PC-9 (cell line): ENCODE measurements at regions not wholly inside any gene's neighbourhood (a gene's known extent, or its start where the extent isn't known, plus 50 kb on each side); places are given as distances from the start of the nearest gene placed in this dataset.

ENCODE experiments used
- BruUV-seq: library from RNA; stranded (reverse); fragments of 400-500 nt; replicated peaks from 2 replicates; lab custom pipeline; 2021; lab: Mats Ljungman, UMichigan
- CTCF ChIA-PET: fragments of 300-600 bp; sonication (Branson Sonifier 250); formaldehyde crosslinking; loops from one replicate; lab custom pipeline; 2022; ENCODE audit warnings: antibody characterized with exemption; lab: Charles Lee
- POLR2A ChIA-PET: fragments of 300-600 bp; sonication (Branson Sonifier 250); formaldehyde crosslinking; loops from one replicate; lab custom pipeline; 2022; ENCODE audit warnings: antibody characterized with exemption; ENCODE audit not compliant: unreplicated experiment; lab: Charles Lee
- DNase-seq, 2 experiments: peaks; one replicate each; pipeline versions ENCODE4 v3.0.0 to v3.0.0-alpha.2; 2015 to 2022; ENCODE audit warnings: mixed read lengths in 1 of 2
- H2AFZ ChIP-seq: fragments of 200-600 bp; sonication (generic); 2 replicates; pipeline ENCODE4 v1.8.1; 2017; ENCODE audit warnings: antibody characterized with exemption
- H3F3A ChIP-seq: fragments of 200-600 bp; sonication (generic); 2 replicates; pipeline ENCODE4 v1.8.1; 2017; ENCODE audit warnings: antibody characterized with exemption, mild to moderate bottlenecking, low read depth; ENCODE audit not compliant: insufficient read depth
- H3K27ac ChIP-seq: fragments of 200-600 bp; sonication (generic); 2 replicates; pipeline ENCODE4 v1.6.1; 2016; ENCODE audit warnings: mixed run types
- H3K27me3 ChIP-seq: fragments of 200-600 bp; sonication (generic); 2 replicates; pipeline ENCODE4 v1.6.1; 2016; ENCODE audit warnings: low read depth, mixed run types; ENCODE audit not compliant: insufficient read depth
- H3K36me3 ChIP-seq: fragments of 200-600 bp; sonication (generic); 2 replicates; pipeline ENCODE4 v1.6.1; 2016; ENCODE audit warnings: low read depth, mixed run types
- H3K4me1 ChIP-seq: fragments of 200-600 bp; sonication (generic); replicated peaks from 2 replicates; pipeline ENCODE4 v1.6.1; 2016; ENCODE audit warnings: mixed run types; ENCODE audit not compliant: insufficient read depth
- H3K4me2 ChIP-seq: fragments of 200-600 bp; sonication (generic); 2 replicates; pipeline ENCODE4 v1.6.1; 2017; ENCODE audit warnings: mixed run types
- H3K4me3 ChIP-seq: fragments of 200-600 bp; sonication (generic); 2 replicates; pipeline ENCODE4 v1.6.1; 2016; ENCODE audit warnings: mixed run types
- H3K79me2 ChIP-seq: fragments of 200-600 bp; sonication (generic); 2 replicates; pipeline ENCODE4 v1.6.1; 2017; ENCODE audit warnings: low read depth, mixed run types
- H3K9me2 ChIP-seq: fragments of 200-600 bp; sonication (generic); 2 replicates; pipeline ENCODE4 v1.8.1; 2017; ENCODE audit warnings: mild to moderate bottlenecking; ENCODE audit not compliant: insufficient read depth
- H3K9me3 ChIP-seq: fragments of 200-600 bp; sonication (generic); 2 replicates; pipeline ENCODE4 v1.8.1; 2016; ENCODE audit warnings: low read depth; ENCODE audit not compliant: insufficient read depth
- H4K20me1 ChIP-seq: fragments of 200-600 bp; sonication (generic); 2 replicates; pipeline ENCODE4 v1.8.1; 2017; ENCODE audit not compliant: insufficient read depth
- EZH2 ChIP-seq: fragments of 200-600 bp; sonication (generic); IDR thresholded peaks from 2 replicates; pipeline ENCODE4 v1.8.0; 2017; ENCODE audit warnings: antibody characterized with exemption, low read depth
- intact Hi-C: fragments of 100-400 bp; cut with micrococcal nuclease; formaldehyde crosslinking; loops from one replicate; pipeline ENCODE4 v1.10.0; 2022; ENCODE audit not compliant: unreplicated experiment
- TF ChIP-seq, protein P1 (sequence below): fragments of 200-600 bp; sonication (generic); conservative IDR thresholded peaks from 2 replicates; pipeline ENCODE4 v1.6.1; 2017; ENCODE audit warnings: mixed run types, antibody characterized with exemption, mild to moderate bottlenecking, moderate library complexity

DNA sequence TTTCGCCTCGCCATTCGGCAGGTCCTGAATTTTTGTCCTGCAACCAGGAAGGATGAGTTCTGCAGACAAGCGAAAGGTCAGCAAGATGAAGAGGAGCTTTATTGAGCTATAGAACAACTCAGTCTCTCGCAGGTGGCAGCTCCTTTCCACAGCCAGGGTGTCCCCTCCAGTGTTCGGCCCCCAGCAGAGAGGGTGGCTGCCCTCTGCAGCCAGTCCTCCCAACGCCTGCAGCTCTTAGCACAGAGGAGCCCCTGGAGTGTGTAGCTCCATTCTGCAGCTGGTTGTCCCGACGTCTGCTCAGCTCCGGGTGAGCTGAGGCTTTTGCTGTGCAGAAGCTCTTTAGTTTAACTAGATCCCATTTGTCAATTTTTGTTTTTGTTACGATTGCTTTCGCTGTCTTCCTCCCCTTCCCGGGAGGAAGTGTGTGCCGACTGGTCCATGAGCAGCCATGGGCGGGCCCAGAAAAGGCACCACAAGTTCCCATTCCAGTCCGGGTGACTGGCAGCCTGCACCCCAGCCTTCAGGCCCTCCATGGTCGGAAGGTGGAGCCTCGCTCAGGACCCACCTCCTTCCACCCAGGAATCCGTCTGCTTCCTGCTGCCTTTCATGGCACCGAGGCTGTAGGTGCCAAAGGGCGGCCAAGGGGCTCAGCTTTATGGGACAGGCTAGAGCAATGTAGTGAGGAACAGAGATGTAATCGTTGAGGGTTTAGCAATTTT is 497.8 kb upstream of the CNTN4 start:
- H3K4me1 ChIP-seq, result no peaks in the 10 kb centered on the region
- H3F3A ChIP-seq, result no peaks in the 10 kb centered on the region
- no peaks in the 10 kb centered on the region for H3K79me2 ChIP-seq
- DNase-seq, result no peak
- H3K4me2 ChIP-seq, result no peak overlapping the region
- CTCF ChIA-PET, result no interaction called here
- no peak overlapping the region for H3K4me3 ChIP-seq
- H3K27me3 ChIP-seq, result no peaks in the 10 kb centered on the region
- no peaks in the 10 kb centered on the region for H4K20me1 ChIP-seq
- no TSS peak for BruUV-seq
- TF ChIP-seq, protein P1, sequence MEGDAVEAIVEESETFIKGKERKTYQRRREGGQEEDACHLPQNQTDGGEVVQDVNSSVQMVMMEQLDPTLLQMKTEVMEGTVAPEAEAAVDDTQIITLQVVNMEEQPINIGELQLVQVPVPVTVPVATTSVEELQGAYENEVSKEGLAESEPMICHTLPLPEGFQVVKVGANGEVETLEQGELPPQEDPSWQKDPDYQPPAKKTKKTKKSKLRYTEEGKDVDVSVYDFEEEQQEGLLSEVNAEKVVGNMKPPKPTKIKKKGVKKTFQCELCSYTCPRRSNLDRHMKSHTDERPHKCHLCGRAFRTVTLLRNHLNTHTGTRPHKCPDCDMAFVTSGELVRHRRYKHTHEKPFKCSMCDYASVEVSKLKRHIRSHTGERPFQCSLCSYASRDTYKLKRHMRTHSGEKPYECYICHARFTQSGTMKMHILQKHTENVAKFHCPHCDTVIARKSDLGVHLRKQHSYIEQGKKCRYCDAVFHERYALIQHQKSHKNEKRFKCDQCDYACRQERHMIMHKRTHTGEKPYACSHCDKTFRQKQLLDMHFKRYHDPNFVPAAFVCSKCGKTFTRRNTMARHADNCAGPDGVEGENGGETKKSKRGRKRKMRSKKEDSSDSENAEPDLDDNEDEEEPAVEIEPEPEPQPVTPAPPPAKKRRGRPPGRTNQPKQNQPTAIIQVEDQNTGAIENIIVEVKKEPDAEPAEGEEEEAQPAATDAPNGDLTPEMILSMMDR, result no peak
- TF ChIP-seq EZH2, result no peak
- no peaks in the 10 kb centered on the region for H3K9me3 ChIP-seq
- H3K27ac ChIP-seq, result no peak overlapping the region
- intact Hi-C loops, result no loop called here
- no peaks in the 10 kb centered on the region for H3K9me2 ChIP-seq
- no peaks in the 10 kb centered on the region for H3K36me3 ChIP-seq
- POLR2A ChIA-PET, result no interaction called here
- no peak overlapping the region for H2AFZ ChIP-seq

DNA sequence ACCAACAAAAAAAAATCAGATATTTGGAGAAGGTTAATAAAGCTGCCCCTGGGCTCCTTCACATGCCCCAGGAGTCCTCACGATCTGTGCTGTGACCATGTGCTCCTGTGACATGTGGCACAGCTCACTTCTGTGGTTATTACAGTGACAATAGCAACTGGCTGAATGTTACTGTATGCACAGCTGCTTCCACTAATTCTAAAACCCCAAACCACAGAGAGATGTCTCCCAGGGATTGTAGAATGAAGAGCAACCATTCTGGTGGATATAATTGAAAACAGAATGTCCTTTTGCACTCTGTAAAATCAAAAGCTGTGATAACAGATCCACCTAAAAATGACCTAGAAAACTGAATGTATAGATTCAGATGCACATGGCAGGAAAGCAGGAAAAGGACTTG is 489.2 kb upstream of the CNTN4 start:
- H3K4me1 ChIP-seq, result no peaks in the 10 kb centered on the region
- H3K79me2 ChIP-seq, result no peaks in the 10 kb centered on the region
- intact Hi-C loops, result no loop called here
- no peak overlapping the region for H2AFZ ChIP-seq
- no peaks in the 10 kb centered on the region for H3F3A ChIP-seq
- CTCF ChIA-PET, result no interaction called here
- H3K36me3 ChIP-seq, result no peaks in the 10 kb centered on the region
- H3K27ac ChIP-seq, result no peak overlapping the region
- POLR2A ChIA-PET, result no interaction called here
- H3K4me2 ChIP-seq, result no peak overlapping the region
- no peaks in the 10 kb centered on the region for H4K20me1 ChIP-seq
- H3K27me3 ChIP-seq, result no peaks in the 10 kb centered on the region
- BruUV-seq, result no TSS peak
- DNase-seq, result no peak
- H3K9me2 ChIP-seq, result no peaks in the 10 kb centered on the region
- H3K4me3 ChIP-seq, result no peak overlapping the region
- H3K9me3 ChIP-seq, result no peaks in the 10 kb centered on the region
- no peak for TF ChIP-seq EZH2
- TF ChIP-seq, protein P1, result no peak

DNA sequence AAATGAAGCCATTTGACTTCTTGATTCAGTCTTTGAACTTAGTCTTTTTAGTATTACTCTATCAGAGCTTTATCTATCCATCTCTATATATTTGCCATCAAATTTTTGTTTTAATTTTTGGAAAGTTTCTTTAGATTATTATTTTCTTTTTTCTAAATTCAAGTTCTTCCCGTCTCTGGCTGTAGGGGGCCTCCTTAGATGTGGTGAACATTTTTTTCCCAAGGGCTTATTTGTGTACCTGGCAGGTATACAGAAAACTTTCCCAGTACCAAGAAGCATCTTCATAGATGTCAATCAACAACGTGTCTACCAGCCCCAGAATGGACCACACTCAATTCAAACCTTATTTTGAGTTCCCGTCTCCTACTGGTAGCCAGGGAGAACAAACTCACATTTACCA is 486.8 kb upstream of the CNTN4 start:
- Histone ChIP-seq H3K4me2 (no peak overlapping the region), H3K79me2 (no peaks in the 10 kb centered on the region), H3K27me3 (no peaks in the 10 kb centered on the region), H3K9me2 (no peaks in the 10 kb centered on the region), H3K27ac (no peak overlapping the region), H3K36me3 (no peaks in the 10 kb centered on the region), H3K4me3 (no peak overlapping the region), H2AFZ (no peak overlapping the region), H3K9me3 (no peaks in the 10 kb centered on the region), H3F3A (no peaks in the 10 kb centered on the region), H3K4me1 (no peaks in the 10 kb centered on the region), H4K20me1 (no peaks in the 10 kb centered on the region)
- ChIA-PET POLR2A (no interaction called here), CTCF (no interaction called here)
- TF ChIP-seq, protein P1, result no peak; the same call in 1 of the 2 replicates
- BruUV-seq, result no TSS peak
- no peak for DNase-seq
- intact Hi-C loops, result no loop called here
